HG03196 (cell line): ENCODE measurements at regions not wholly inside any gene's neighbourhood (a gene's known extent, or its start where the extent isn't known, plus 50 kb on each side); places are given as distances from the start of the nearest gene placed in this dataset.

Experiments used
- ATAC-seq: cut with Tn5 transposase; IDR thresholded peaks from one replicate; pipeline ENCODE4 v1.9.1; 2021; ENCODE audit not compliant: unreplicated experiment

DNA sequence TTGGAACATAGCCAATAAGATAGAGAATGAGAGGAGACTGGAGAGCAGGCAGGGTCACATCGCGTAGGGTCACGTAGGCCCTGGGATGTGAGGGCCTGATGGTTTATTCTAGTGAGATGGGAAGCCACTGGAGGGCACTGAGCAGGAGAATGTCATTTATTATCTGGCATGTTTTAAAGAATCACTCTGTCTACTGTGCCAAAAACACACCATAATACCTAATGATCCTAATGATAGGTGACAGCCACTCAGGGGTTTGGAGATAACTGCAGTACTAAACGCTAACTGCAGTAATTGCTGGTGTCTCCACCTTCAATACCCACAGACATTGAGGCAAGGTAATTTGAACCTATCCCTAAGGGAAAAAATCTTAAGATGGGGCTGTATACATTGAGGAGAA is 185.4 kb downstream of the TTLL7 start:
- no peak for ATAC-seq

DNA sequence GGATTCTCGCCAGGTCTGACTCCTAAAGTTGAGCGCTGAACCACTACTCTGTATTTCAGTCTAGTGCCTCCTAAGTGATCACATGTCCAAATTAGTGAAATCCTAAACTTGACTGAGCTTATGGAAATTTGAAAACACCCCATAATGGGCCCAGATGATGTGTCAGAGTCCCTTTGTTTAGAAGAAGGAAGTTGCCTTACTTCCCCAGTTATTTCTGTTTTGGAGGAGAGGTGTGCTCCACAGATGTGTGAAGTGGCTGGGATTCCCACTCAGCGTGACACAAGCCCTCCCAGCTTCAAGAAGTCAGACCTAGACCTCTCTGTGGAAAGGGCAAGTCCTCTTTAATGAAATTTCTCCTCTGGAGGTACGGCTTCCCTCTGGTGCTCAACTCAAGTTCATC is 188.8 kb downstream of the TTLL7 start:
- ATAC-seq: no peak

DNA sequence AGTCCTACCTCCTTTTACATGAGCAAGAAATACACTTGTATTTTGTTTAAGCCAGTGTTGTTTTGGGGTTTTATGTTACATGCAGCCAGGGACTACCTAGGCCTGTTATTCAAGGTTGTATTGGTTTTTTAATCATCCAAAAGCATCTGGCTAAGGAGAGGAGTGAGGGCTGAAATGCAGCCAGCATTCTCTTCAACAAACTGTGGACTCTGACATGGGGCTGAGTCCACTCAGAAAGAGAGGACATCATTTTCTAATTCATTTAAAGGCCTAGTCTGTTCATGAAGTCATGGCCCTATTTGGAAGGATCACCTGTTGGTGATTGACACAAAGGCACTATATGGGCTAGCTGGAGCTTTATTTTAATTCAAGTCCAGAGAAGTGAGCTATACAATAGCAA is 190.4 kb downstream of the TTLL7 start:
- ATAC-seq: no peak

DNA sequence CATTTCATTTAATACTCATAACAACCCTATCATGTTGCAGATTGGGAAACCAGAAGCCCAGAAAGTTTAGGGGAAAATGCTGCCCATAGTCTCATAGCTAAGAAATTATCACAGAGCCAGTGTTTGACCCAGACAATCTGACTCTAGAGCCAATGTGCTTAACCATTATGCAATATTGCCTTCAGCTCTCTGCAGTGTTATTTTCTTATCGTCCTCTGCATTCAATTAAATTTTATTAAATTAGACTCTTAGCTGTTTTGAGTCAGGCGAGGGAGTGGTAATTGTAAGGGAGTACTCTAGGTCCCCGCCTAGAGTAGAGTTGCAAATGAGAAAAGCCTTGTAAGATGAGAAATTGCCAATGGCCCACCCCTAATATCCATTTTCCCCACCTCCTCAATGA is 191.1 kb downstream of the TTLL7 start:
- ATAC-seq: no peak

DNA sequence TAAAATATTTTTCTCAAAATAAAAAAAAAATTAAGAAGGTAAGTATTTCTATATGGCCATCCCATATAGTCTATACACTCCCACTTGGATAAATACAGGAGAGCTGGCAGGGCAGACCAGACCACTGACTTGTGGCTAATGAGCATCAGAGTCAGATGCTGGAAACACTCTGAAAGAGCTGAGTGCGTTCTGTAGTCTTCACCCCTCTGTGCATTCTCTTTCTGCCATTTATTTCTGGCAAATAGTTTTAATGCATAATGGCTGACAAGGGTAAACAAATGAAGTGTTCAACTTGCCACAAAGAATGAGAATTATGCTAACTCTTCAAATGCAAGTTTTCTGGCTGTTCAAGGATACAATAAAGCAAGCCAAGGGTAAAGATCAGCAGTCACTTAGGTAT is 191.7 kb downstream of the TTLL7 start:
- ATAC-seq: no peak

DNA sequence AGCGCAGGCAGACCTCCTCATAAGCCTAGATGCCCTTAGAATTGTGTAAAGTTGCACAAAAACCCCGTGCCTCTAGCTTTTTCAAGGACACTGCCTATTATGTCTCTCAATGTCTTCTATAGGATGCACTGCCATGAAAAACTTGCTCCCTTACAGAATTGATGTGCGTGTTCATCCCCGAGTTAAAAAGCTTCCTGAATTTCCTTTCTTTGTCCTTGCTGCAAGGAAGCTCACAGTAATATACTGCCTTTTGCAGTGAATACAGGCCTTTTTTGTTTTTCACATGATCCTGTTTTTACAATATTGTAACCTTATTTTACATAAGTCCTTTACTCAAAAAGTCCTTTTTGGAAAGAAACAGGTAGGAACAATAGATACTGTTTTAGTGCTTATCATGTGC is 193.0 kb downstream of the TTLL7 start:
- ATAC-seq: no peak

DNA sequence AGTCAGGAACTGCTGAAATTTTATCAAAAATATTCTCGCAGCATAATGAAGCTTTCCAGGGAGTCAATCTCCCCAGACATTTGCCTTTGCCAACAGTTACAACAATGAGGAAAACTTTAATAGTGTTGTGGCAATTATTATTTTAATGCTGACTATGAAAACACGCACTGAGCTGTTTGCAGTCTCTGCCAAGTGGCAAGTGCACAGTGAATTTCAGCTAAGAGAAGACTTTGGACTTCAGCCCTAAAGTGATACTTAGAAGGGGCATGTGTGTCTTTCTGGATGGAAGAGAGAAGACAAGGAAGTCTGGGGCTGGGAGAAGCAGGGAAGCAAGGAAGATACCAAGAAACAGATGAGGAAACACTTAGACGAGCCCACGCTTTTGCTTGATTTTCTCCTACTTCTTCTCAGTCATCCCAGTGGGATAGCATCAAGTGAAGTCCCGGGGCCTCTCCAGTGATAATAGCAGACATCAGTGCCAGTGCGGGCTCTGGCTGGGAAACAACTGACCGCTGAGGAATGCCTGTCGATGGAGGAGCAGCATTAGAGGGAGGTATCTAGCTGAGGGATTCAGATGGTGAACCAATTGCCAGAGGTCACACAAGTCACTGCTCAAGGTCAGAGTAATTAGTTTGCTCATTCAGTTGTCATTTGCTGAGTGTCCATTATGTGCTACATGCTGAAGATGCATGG is 196.3 kb downstream of the TTLL7 start:
- no peak for ATAC-seq

DNA sequence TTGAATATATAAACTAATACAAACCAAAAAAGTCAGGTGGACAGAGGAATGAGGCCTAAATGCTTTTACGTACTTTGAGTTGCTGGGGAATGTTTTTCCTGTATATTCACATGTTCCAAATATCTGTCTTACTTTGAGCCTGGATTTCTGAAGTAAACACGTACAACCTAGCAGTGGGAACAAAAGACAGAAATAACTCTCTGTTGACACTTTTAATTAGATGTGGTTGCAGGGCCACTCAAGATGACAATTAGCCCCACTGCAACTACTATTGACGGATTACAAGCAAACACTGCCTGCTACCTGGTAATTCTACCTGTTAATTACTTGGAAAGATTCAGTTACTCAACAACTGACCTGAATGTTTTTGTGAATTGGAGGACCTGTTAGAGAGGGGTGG is 196.9 kb downstream of the TTLL7 start:
- ATAC-seq: no peak

DNA sequence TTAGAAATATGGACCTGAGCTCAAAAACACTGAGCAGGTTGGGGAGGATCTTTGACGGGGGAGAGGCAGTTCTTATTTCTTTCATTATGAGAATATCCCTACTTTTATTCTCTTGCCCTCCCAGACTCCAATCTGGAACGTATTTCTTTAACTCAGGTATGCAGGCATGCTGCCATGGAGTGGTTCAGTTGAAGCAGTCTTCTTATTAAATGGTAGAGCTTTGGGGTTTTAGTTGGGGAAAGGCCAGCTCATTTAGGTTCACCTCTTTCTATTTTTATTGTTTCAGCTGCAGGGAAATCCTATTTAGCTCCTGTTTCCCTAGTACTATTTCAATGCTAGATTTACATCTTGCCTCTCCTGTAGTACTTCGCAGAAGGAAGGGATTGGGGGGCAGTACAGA is 198.9 kb downstream of the TTLL7 start:
- no peak for ATAC-seq

DNA sequence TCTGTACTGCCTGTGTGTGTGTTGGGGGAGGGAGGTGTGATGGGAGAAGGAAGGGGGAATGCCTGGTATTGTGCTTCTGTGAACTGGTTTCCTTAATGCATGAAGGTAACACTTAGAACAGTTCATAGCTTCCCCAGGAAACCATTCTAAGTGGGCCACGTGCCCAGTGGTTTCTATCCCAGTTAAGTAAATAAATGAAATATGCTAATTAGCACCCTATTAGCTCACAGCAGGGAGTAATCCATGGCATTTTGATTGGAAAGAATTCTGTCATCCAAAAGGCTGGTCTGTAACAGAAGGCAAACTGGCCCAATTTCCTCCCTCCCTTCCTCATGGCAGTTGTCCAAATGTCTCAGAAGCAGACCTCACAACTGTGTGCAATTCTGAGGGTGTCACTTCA is 199.3 kb downstream of the TTLL7 start:
- no peak for ATAC-seq

DNA sequence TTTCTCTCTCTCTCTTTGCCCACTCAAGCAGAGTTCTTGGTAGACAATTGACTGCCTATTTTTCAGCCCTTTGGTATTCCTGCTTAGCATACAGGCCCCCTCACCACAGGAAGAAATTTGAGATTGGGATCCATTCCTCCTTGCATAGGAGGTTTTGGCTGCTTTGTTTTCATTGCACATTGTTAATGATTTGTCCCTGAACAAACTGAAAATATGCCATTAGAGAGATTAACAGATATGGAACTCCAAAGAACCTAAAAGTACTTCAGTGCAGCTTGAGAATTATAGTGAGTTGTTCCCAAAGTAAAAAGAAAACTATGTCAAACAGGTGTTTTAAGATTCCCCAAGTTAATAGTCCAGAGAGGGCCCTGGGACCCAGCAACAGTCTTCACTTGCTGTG is 200.0 kb downstream of the TTLL7 start:
- ATAC-seq: no peak

DNA sequence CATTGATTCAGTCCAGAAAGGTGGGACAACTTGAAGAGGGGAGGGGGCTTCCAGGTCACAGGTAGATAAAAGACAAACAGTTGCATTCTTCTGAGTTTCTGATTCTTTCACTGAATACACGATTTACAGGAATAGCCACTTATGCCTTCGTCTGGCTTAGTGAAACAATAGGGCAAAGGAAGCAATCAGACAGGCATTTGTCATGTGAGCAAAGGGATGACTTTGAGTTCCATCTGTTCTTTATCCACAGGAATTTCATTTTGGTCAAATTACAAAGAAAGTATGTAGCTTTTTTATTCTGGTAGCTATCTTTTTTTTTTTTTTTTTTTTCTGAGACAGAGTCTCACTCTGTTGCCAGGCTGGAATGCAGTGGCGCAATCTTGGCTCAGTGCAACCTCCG is 202.5 kb downstream of the TTLL7 start:
- ATAC-seq: no peak

DNA sequence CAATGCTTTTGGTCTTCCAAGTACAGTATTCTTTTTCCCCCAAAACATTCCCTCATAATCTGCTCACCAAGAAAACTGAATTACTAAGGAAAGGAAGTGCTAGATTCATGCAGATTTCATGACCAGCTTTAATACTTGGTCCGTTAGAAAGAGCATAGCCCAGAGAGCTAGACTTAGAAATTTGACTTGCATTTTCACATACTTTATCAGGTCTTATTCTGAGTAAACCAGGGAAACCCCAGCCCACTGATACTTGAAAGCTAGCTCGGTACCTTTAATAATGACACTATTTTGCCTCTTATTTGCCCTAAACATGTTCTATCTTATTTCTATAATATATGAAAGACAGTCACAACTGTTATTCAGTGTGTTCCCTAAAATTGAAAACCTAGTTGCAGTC is 204.5 kb downstream of the TTLL7 start:
- ATAC-seq: no peak

DNA sequence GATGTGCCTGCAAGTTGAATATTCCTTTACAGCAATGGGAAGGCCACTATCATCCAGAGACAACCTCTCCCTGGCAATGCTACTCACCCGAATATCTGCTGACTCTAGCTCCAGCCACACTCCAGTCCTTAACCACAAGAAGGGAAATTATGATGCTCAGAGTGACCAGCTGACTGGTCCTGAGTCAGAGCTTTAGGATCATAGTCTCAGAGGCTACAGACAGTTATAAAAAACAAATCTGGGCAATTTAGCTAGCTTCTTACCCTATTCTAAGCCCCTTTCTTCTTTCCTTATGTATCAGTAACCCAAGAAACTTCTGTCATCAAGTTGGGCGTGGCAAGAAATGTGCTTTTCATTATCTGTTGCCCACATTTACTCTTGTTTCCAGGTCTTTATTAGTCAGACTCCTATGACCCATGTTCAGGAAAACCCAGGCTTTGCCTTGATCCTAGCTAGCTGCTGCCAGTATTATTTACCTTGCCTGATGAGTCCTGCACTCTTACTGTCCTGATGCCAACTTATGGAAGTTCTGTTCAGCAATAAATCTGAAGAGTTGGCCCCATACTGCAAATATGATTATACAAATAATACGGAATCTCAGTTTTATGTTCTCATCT is 207.0 kb downstream of the TTLL7 start:
- no peak for ATAC-seq

DNA sequence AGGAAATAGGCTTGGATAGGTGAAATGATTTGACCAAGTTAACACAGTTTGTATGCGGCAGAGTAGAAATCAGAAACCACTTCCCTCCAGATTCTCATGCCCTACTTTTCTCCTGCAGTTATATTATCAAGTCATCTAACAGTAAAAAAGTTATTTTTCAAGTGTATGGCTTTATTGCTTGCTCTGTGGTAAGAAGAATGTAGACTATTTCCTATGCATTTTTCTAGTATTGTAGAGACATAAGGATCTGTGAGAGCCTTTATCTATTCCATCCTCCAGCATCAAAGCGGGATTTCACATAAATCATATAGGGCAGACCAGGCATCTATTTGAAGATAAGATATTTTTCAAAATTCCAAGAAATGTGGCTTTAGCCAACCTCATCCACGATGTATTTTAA is 208.5 kb downstream of the TTLL7 start:
- ATAC-seq: no peak

DNA sequence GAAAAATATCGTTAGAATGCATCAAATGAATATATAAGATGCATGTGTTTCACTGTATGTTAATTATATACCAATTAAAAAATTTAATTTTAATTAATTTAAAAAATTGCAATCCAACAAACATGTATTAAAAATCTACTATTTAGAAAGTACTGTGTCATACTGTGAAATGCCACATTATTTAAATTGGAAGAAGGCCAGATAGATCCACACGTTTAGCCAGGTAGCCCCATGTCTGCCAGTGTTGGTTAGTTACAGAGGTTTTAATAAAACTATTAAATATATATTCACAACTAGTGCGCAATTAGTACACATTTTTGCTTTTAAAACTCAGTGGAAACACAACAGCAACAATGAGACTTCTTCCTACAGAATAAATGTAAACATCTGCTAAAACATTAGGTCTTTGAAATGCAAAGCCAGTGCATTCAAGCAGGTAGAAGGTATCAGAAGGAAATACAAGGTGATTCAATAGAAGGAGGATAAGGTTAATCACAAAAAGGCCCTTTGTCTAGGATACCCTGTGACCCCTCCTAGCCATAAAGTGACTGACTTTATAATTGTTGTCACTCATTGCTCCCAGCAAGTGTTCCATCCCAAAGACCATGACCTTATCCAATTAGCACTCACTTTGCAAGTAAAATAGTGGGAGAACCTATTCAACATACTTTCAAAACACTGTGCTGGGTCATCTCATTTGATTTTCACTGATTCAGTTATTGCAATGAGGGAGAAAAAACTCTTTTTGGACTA is 211.5 kb downstream of the TTLL7 start:
- no peak for ATAC-seq

DNA sequence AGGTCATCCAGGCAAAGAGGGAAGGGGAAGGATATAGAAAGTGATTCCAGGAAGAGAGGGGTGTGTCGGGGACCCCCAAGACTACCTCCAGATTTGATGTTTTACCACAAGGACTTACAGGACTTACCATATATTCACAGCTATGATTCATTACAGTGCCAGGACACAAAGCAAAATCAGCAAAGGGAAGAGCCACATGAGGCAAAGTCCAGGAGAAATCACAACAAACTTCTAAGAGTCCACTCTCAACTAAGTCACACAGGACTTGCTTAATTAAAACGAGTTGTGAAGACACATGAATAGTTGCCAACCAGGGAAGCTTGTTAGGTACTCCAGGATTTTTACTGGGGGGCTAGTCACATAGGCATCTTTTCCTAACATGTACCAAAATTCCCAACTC is 217.3 kb downstream of the TTLL7 start:
- no peak for ATAC-seq

DNA sequence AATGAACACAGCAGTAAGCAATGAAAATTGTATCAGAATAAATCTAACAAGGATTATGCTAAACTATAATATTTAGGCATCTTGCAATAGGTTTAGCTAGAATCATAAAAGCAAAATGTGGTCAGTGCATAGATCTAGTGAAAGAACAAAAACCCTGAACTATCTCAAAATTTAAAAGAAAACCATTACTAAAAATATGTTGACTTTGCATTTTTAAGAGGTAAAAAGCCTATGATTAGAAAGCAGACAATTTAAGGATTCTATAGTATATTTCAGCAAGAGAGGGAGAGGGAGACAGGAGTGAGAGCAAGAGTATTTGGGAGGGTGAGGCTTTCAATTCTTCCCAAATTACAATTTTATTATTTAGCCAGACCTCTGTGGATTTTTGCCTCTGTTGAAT is 219.4 kb downstream of the TTLL7 start:
- ATAC-seq: no peak

DNA sequence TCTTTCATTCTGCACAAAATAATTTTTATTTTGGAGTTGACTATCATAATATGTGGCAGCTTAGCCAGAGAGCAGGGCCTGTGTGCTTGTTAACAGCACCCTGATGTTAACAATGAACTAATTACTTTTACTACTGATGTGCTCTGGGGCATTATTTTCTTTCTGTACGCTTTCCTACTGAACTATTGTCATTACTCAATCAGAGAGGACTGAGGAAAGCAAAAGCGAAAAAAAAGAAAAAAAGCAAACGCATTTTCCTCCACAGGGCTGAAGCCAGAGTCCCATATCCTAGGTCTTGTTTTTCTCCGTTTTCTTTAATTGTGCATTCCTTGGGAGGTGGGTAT is 221.2 kb downstream of the TTLL7 start:
- no peak for ATAC-seq

DNA sequence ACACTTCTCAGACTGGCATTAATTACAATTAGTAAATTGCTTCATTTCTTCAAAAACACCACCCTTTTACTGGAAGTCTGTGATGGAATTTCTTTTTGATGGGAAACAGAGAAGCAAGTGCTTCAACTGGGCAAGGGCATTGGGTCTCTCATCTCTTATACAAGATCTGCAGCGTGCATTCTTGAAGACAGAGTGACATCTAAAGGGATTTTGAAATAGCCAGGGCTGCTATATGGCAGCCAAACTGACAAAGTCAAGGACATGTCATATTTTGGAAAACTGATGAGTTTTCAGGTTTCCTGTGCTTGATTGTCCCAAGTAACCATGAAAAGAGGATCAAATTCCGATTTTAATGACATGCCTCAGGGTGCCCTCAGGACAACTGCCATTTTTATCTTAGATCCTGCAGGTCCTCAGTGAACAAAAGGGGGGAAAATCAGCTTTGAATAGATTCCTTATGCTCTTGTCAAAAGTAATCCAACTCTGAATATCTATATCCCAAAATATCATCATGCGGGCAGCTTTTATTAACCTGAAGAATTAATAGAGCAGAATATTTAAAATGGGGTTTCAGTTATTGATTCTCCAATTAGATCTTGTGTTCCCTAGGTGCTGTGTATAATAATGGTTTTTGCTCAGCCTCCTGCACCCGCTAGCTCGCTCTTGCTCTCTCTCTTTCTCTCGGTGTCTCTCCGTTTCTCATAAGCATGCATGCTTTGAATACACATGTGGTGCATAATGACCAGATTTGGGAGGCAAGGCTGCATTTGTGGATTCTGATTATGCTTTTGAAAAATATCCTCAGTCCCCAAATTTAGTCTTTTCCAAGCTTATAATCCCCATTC is 221.8 kb downstream of the TTLL7 start:
- no peak for ATAC-seq

DNA sequence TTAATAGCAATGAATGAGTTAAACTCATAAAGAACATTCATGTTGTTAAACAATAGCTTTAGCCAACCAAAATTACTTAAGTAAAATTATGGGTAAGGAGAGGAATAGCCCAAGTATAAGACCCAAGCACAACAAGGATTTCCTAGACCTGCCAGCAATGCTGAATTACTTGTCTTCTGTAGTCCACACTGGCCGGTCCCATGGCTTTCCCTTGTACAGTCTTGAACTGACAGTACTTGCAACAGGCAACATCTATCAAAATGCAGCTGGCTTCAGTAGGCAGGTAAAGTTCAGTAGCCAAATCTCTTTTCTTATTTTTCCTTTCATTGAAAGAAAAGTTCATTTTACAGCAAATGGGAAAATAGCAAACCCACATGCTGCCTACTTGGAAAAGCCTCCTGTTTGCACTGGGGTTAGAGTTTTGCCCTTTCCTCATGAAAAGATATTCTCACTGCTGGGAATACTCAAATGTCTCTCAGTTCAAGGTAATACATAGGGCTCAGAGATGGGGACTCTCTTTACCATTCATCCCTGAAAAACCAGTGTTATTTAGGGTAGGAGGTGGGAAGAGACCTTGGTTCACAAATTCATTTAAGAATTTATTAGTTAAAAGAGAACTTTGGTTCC is 222.8 kb downstream of the TTLL7 start:
- no peak for ATAC-seq
